Esophagus squamous epithelium (tissue), 4 donors: ENCODE measurements at regions not wholly inside any gene's neighbourhood (a gene's known extent, or its start where the extent isn't known, plus 50 kb on each side); places are given as distances from the start of the nearest gene placed in this dataset.

Source experiments
- CTCF ChIP-seq, 6 experiments: fragments of 450-650 bp in 4 of 6; fragments of 200-600 bp in 2 of 6; sonication (generic) in 2 of 6; IDR thresholded peaks; one replicate each; pipeline ENCODE4 v1.5.1; 2016 to 2019; ENCODE audit warnings: antibody characterized with exemption in 6 of 6, mild to moderate bottlenecking in 4 of 6, moderate library complexity in 4 of 6
- POLR2A ChIP-seq, 4 donors: fragments of 450-650 bp; IDR thresholded peaks; one replicate each; pipeline ENCODE4 v1.6.1; 2017; ENCODE audit warnings: antibody characterized with exemption in 4 of 4, mild to moderate bottlenecking in 4 of 4, moderate library complexity in 3 of 4

GRCh38 chr2:129708221-129708967, 271.1 kb upstream of the RAB6C start:
- TF ChIP-seq CTCF (IDR thresholded peaks at IDR 0.05) (no peak), POLR2A (IDR thresholded peaks at IDR 0.05) (no peak)
